ENCODE measurements at regions not wholly inside any gene's neighbourhood (a gene's known extent, or its start where the extent isn't known, plus 50 kb on each side); places are given as distances from the start of the nearest gene placed in this dataset.

DNA sequence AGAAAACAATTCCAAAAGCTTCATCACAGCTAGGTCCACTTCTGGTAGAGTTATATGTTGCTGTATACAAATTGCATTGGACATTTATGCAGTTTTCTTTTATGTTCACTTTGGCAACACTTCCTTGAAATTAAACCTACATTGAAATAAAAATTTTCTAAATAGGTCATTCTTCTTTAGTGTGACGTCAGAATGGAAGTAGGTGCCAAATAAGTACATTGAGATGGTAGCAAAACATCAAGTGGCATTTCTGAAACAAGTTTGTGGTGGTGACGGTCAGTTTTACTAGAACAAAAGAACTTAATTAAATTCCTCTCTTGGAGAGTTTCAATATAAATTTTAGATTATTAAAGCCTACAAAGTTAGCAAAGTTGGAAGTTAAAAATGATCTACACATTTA lies 895.1 kb downstream of the CDH9 start:
- Mint-ChIP-seq H3K9me3 (no peaks in the 10 kb centered on the region), H3K27ac (no peak overlapping the region)

GRCh38 chr5:26121338-26121737 lies 917.0 kb downstream of the CDH9 start:
- no peak overlapping the region for H3K27ac Mint-ChIP-seq
- H3K4me1 Mint-ChIP-seq = no peaks in the 10 kb centered on the region
- DNase-seq = no peak
- POLR2A ChIA-PET = no interaction called here
- peaks cover 3% of the 10 kb centered on the region for H3K9me3 Mint-ChIP-seq
- H3K36me3 Mint-ChIP-seq = no peaks in the 10 kb centered on the region
- ATAC-seq (ENCODE audit: low read depth) = no peak
- H3K4me3 Mint-ChIP-seq = no peak overlapping the region
- no peaks in the 10 kb centered on the region for H3K27me3 Mint-ChIP-seq

More for the DNA sequence above, 895.1 kb downstream of the CDH9 start:
- DNase-seq (no peak), ATAC-seq (ENCODE audit: low read depth) (no peak)
- no peaks in the 10 kb centered on the region for H3K36me3 Mint-ChIP-seq
- POLR2A ChIA-PET = no interaction called here
- H3K4me3 Mint-ChIP-seq = no peak overlapping the region
- no peaks in the 10 kb centered on the region for H3K27me3 Mint-ChIP-seq
- H3K4me1 Mint-ChIP-seq = no peaks in the 10 kb centered on the region

- no peak for ATAC-seq (ENCODE audit: low read depth)
- no peaks in the 10 kb centered on the region for H3K27me3 Mint-ChIP-seq
- POLR2A ChIA-PET = no interaction called here
Observed at GRCh38 chr5:26104175-26104574, 934.2 kb downstream of the CDH9 start.

DNA sequence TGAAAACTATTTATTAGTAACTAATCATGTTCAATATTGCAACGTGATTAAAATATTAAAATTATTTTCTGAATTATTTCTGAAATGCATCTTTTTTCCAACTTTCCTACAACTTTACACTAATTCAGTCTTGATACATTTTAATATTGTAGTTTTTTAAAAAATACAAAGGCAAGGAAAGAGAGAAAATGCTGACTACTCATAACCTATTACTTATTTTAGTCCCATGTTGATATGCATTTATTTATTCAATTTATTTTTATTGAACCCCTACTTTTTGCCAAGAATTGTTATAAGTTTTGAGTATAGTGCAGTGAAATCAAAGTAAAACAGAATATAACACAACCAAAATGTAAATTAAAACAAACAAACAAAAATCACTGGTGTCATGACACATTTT lies 978.2 kb downstream of the CDH9 start:
- H3K9me3 Mint-ChIP-seq = peaks cover 3% of the 10 kb centered on the region
- H3K27ac Mint-ChIP-seq = no peak overlapping the region
- H3K4me3 Mint-ChIP-seq = no peak overlapping the region
- DNase-seq (no peak), ATAC-seq (ENCODE audit: low read depth) (no peak)
- no peaks in the 10 kb centered on the region for H3K27me3 Mint-ChIP-seq
- POLR2A ChIA-PET = no interaction called here
- H3K4me1 Mint-ChIP-seq = no peaks in the 10 kb centered on the region
- H3K36me3 Mint-ChIP-seq = no peaks in the 10 kb centered on the region

More at GRCh38 chr5:26104175-26104574, 934.2 kb downstream of the CDH9 start:
- no peaks in the 10 kb centered on the region for H3K4me1 Mint-ChIP-seq
- DNase-seq = no peak
- H3K9me3 Mint-ChIP-seq = peaks cover 5% of the 10 kb centered on the region
- H3K36me3 Mint-ChIP-seq = no peaks in the 10 kb centered on the region
- no peak overlapping the region for H3K27ac Mint-ChIP-seq
- H3K4me3 Mint-ChIP-seq = no peak overlapping the region

- DNase-seq (no peak), ATAC-seq (ENCODE audit: low read depth) (no peak)
- Mint-ChIP-seq H3K4me3 (no peak overlapping the region), H3K4me1 (no peaks in the 10 kb centered on the region), H3K27me3 (no peaks in the 10 kb centered on the region), H3K9me3 (peaks cover 6% of the 10 kb centered on the region), H3K36me3 (no peaks in the 10 kb centered on the region), H3K27ac (no peak overlapping the region)
- POLR2A ChIA-PET = no interaction called here
Observed at GRCh38 chr5:26054594-26054993, 983.8 kb downstream of the CDH9 start.

GRCh38 chr5:26034813-26035212 lies 1003.6 kb downstream of the CDH9 start:
- POLR2A ChIA-PET = no interaction called here
- ATAC-seq (ENCODE audit: low read depth) (no peak), DNase-seq (no peak)
- Mint-ChIP-seq H3K27me3 (no peaks in the 10 kb centered on the region), H3K4me3 (no peak overlapping the region), H3K27ac (no peak overlapping the region), H3K36me3 (no peaks in the 10 kb centered on the region), H3K4me1 (no peaks in the 10 kb centered on the region), H3K9me3 (peaks cover 9% of the 10 kb centered on the region)

DNA sequence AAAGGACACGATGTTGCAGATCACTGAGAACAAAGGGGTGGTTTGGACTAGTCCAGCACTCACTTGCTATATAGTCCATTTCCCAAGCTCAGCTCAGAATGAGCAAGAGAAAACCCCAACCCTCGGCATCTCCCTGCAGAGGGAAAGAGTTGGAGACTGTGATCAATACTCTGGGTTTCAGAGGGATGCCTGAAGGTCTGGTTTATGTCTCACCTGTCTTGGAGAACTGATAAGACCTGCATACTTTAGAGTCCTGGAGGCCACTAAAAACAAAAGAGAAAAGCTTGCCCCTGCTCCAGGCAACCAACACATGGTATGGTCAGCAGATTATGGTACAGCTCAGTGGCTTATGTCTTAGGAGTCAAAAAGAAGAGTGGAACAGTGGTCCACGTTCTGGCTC lies 1006.9 kb downstream of the CDH9 start:
- no peak for ATAC-seq (ENCODE audit: low read depth)
- no peak overlapping the region for H3K27ac Mint-ChIP-seq
- no peak overlapping the region for H3K4me3 Mint-ChIP-seq
- no peaks in the 10 kb centered on the region for H3K4me1 Mint-ChIP-seq
- no peaks in the 10 kb centered on the region for H3K27me3 Mint-ChIP-seq
- POLR2A ChIA-PET = no interaction called here
- H3K9me3 Mint-ChIP-seq = peaks cover 4% of the 10 kb centered on the region
- no peak for DNase-seq
- H3K36me3 Mint-ChIP-seq = no peaks in the 10 kb centered on the region

DNA sequence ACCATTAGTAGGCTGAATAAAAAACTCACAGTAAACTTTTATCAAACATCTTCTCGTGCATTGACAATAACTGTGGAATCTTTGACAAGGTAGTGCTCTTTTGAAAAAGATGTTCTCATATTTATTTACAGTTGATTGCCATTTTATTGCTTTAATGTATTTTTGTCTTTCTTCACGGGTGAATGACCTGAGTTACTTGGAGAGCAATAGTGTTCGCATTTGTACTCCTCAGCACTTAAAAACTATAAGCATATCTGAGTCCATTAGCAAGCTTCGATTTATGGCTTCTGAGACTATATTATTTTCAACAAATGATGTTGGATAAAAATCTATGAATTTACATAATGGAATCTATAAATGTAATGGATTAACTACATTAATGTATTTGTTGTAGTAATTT lies 1012.3 kb downstream of the CDH9 start:
- POLR2A ChIA-PET = no interaction called here
- Mint-ChIP-seq H3K9me3 (peaks cover 1% of the 10 kb centered on the region), H3K4me3 (no peak overlapping the region), H3K4me1 (no peaks in the 10 kb centered on the region), H3K27ac (no peak overlapping the region), H3K36me3 (no peaks in the 10 kb centered on the region), H3K27me3 (no peaks in the 10 kb centered on the region)
- DNase-seq = no peak
- no peak for ATAC-seq (ENCODE audit: low read depth)

DNA sequence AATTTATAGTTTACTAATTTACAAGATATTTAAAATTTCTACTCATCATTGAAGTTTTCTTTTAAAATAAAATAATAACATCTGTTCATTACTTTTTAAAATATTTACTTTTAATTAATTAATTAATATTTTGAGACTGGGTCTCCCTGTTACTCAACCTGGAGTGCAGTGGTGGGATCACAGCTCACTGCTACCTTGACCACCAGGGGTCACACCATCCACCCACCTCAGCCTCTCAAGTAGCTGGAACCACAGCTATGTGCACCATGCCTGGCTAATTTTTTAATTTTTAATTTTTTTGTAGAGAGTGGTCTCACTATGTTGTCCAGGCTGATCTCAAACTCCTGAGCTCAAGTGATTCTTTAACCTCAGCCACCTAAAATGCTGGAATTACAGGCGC lies 1013.6 kb downstream of the CDH9 start:
- Mint-ChIP-seq H3K27me3 (no peaks in the 10 kb centered on the region), H3K27ac (no peak overlapping the region), H3K36me3 (no peaks in the 10 kb centered on the region), H3K4me1 (no peaks in the 10 kb centered on the region), H3K4me3 (no peak overlapping the region), H3K9me3 (no peaks in the 10 kb centered on the region)
- POLR2A ChIA-PET = no interaction called here
- DNase-seq (no peak), ATAC-seq (ENCODE audit: low read depth) (no peak)

DNA sequence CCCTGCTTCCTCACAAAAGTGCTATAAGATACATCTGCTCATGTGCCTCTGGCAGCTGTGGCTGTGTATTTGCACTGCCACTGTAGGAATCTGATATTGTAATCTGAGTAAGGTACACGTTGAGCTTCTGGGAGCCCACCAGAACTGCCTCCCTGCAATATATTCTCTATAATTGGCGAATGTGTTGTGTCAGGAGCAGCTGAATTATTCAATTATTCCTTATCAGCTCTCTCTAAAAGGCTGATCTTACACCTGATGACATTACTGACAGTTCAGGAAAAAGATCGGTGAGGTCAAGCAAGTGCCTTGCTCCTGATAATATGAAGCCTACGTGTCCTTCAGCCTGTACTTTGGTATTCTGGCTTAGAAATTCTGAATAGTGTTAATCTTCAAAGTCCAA lies 1015.0 kb downstream of the CDH9 start:
- H3K27ac Mint-ChIP-seq = no peak overlapping the region
- DNase-seq = no peak
- POLR2A ChIA-PET = no interaction called here
- H3K27me3 Mint-ChIP-seq = no peaks in the 10 kb centered on the region
- no peak for ATAC-seq (ENCODE audit: low read depth)
- no peaks in the 10 kb centered on the region for H3K36me3 Mint-ChIP-seq
- H3K9me3 Mint-ChIP-seq = no peaks in the 10 kb centered on the region
- no peak overlapping the region for H3K4me3 Mint-ChIP-seq
- no peaks in the 10 kb centered on the region for H3K4me1 Mint-ChIP-seq

DNA sequence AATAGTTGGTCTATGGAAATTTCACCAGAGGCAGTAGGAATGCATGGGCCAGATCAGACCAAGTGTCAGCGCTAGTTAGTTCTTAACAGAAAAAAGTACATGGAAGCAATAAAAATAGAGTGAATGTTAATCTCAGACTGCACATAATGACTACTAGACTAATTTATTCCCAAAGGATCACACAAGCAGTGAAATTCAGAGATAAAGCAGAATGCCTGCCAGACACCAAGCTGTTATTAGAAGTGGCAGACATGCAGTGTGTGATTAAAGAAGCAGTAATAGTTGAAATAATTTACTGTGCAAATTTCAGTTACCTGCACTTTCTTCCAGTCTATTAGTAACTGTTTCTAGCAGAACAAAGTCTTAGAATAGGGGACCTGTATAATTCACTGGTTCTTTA lies 1024.2 kb downstream of the CDH9 start:
- Mint-ChIP-seq H3K4me3 (no peak overlapping the region), H3K9me3 (peaks cover 4% of the 10 kb centered on the region), H3K27ac (no peak overlapping the region), H3K36me3 (no peaks in the 10 kb centered on the region), H3K27me3 (no peaks in the 10 kb centered on the region), H3K4me1 (no peaks in the 10 kb centered on the region)
- DNase-seq (no peak), ATAC-seq (ENCODE audit: low read depth) (no peak)
- POLR2A ChIA-PET = no interaction called here

DNA sequence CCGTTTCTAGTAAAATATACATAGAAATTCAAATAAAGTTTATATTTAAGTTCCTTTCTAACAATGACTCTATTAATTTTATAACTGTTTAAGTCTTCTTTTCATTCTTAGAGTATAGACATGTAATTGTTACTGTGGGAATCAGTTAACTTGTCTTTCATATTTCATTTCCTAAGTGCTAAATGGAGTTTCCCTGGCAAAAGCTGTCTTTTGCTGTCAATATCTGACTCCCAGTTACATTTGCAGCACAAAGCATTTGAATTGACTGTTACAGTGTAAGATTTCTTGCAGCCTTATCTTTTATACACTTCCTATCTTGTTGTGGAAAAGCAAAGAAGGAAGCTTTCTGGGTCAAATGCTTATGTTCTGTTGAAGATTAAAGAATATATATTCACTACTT lies 1026.3 kb downstream of the CDH9 start:
- Mint-ChIP-seq H3K4me3 (no peak overlapping the region), H3K36me3 (no peaks in the 10 kb centered on the region), H3K9me3 (peaks cover 5% of the 10 kb centered on the region), H3K27me3 (no peaks in the 10 kb centered on the region), H3K27ac (no peak overlapping the region), H3K4me1 (no peaks in the 10 kb centered on the region)
- no peak for DNase-seq
- POLR2A ChIA-PET = no interaction called here
- no peak for ATAC-seq (ENCODE audit: low read depth)

GRCh38 chr5:26009742-26010141 lies 1028.6 kb downstream of the CDH9 start:
- no peaks in the 10 kb centered on the region for H3K4me1 Mint-ChIP-seq
- peaks cover 4% of the 10 kb centered on the region for H3K9me3 Mint-ChIP-seq
- no peaks in the 10 kb centered on the region for H3K27me3 Mint-ChIP-seq
- no peak for ATAC-seq (ENCODE audit: low read depth)
- DNase-seq = no peak
- no peak overlapping the region for H3K27ac Mint-ChIP-seq
- no peak overlapping the region for H3K4me3 Mint-ChIP-seq
- POLR2A ChIA-PET = no interaction called here
- no peaks in the 10 kb centered on the region for H3K36me3 Mint-ChIP-seq

DNA sequence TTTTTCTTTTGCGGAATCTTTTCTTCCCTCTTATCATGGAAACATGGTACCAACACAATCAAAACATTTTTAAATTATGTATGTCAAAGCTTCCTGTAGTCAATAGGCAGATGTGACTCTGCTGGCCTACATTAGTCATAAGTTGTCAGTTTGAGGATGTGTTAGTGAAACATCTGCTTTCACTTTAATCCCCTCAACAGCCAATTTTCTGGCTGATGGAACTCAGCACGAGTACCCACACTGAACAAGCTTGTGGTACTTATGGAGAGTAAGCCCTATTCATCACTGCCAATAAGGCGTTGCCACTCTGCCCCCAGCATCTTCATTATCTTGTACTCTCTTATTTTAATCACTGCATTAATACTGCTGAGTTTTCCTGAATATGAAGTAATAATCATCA lies 1034.4 kb downstream of the CDH9 start:
- POLR2A ChIA-PET = no interaction called here

DNA sequence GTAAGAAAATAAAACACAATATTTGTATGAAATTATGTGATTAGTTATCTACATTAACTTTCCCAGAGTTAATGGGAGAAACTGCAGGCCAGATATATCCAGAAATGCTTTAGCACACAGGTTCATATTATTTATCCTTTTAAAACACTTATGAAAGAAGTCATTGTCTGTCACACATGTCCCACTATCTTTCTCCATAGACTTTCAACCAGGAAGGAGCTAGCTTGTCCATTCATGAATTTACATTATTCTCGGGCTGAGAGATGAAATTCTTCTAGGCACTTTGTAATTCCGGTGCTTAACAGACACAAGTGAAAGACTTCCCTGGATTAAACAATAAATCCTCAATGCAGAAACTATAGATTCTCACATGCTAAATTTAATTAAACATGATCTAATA lies 1043.2 kb downstream of the CDH9 start:
- Mint-ChIP-seq H3K36me3 (no peaks in the 10 kb centered on the region), H3K27me3 (no peaks in the 10 kb centered on the region), H3K4me3 (no peak overlapping the region), H3K4me1 (no peaks in the 10 kb centered on the region), H3K9me3 (peaks cover 4% of the 10 kb centered on the region), H3K27ac (no peak overlapping the region)
- POLR2A ChIA-PET = no interaction called here
- ATAC-seq (ENCODE audit: low read depth) (no peak), DNase-seq (no peak)

More for the DNA sequence above, 1034.4 kb downstream of the CDH9 start:
- Mint-ChIP-seq H3K36me3 (no peaks in the 10 kb centered on the region), H3K4me1 (no peaks in the 10 kb centered on the region), H3K9me3 (peaks cover 7% of the 10 kb centered on the region), H3K27me3 (no peaks in the 10 kb centered on the region), H3K27ac (no peak overlapping the region), H3K4me3 (no peak overlapping the region)
- ATAC-seq (ENCODE audit: low read depth) (no peak), DNase-seq (no peak)
